ENCODE measurements at regions not wholly inside any gene's neighbourhood (a gene's known extent, or its start where the extent isn't known, plus 50 kb on each side); places are given as distances from the start of the nearest gene placed in this dataset.

DNA sequence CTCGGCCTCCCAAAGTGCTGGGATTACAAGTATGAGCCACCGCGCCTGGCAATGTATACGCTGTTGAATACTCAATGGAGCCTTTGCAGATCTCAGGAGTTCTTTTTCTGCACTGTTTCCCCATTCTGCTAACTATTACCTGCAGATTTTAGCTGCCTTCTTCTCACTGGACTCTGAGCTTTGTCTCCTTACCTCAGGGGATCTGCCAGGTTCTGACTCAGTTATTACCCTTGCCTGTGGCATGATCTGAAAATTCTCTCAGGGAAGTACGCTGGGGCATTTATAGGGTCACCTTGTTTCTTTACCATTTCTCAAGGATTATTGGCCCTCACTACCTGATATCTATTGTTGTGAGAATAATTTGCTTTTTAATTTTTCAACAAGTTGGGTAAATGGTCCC is 56.6 kb upstream of the MAGED1 start:
- Histone ChIP-seq H3K4me2 (no peak overlapping the region), H3K4me3 (no peak overlapping the region), H3K27me3 (ENCODE audit: insufficient read depth) (no peaks in the 10 kb centered on the region), H3K36me3 (ENCODE audit: insufficient read depth) (no peaks in the 10 kb centered on the region), H3F3A (replicated peaks; ENCODE audit: low read depth) (no peaks in the 10 kb centered on the region), H4K20me1 (replicated peaks; ENCODE audit: insufficient read depth) (no peaks in the 10 kb centered on the region), H2AFZ (no peak overlapping the region), H3K4me1 (ENCODE audit: insufficient read depth) (peaks cover 14% of the 10 kb centered on the region; the same call in 1 of the 2 replicates), H3K27ac (ENCODE audit: low read depth) (no peak overlapping the region), H3K9me2 (ENCODE audit: insufficient read depth) (no peaks in the 10 kb centered on the region), H3K79me2 (replicated peaks; ENCODE audit: insufficient read depth) (peaks cover 87% of the 10 kb centered on the region)
- DNase-seq (ENCODE audit: low spot score) (no peak), ATAC-seq (no peak)
- TF ChIP-seq ZNF114 (CRISPR knock-in tag; IDR thresholded peaks at IDR 0.05) = no peak
- TF ChIP-seq, protein P1, sequence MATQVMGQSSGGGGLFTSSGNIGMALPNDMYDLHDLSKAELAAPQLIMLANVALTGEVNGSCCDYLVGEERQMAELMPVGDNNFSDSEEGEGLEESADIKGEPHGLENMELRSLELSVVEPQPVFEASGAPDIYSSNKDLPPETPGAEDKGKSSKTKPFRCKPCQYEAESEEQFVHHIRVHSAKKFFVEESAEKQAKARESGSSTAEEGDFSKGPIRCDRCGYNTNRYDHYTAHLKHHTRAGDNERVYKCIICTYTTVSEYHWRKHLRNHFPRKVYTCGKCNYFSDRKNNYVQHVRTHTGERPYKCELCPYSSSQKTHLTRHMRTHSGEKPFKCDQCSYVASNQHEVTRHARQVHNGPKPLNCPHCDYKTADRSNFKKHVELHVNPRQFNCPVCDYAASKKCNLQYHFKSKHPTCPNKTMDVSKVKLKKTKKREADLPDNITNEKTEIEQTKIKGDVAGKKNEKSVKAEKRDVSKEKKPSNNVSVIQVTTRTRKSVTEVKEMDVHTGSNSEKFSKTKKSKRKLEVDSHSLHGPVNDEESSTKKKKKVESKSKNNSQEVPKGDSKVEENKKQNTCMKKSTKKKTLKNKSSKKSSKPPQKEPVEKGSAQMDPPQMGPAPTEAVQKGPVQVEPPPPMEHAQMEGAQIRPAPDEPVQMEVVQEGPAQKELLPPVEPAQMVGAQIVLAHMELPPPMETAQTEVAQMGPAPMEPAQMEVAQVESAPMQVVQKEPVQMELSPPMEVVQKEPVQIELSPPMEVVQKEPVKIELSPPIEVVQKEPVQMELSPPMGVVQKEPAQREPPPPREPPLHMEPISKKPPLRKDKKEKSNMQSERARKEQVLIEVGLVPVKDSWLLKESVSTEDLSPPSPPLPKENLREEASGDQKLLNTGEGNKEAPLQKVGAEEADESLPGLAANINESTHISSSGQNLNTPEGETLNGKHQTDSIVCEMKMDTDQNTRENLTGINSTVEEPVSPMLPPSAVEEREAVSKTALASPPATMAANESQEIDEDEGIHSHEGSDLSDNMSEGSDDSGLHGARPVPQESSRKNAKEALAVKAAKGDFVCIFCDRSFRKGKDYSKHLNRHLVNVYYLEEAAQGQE (IDR thresholded peaks at IDR 0.05; ENCODE audit: unreplicated experiment) = no peak
- TF ChIP-seq POLR2AphosphoS5 (IDR thresholded peaks at IDR 0.05; ENCODE audit: low read depth) = no peak
- TF ChIP-seq EZH2 (IDR thresholded peaks at IDR 0.05; ENCODE audit: low read depth, unreplicated experiment) = no peak
- TF ChIP-seq, protein P2, sequence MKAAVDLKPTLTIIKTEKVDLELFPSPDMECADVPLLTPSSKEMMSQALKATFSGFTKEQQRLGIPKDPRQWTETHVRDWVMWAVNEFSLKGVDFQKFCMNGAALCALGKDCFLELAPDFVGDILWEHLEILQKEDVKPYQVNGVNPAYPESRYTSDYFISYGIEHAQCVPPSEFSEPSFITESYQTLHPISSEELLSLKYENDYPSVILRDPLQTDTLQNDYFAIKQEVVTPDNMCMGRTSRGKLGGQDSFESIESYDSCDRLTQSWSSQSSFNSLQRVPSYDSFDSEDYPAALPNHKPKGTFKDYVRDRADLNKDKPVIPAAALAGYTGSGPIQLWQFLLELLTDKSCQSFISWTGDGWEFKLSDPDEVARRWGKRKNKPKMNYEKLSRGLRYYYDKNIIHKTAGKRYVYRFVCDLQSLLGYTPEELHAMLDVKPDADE (IDR thresholded peaks at IDR 0.05) = no peak
- no peak for TF ChIP-seq STAT1 (IDR thresholded peaks at IDR 0.05; ENCODE audit: unreplicated experiment)
- no peak for TF ChIP-seq JUNB (IDR thresholded peaks at IDR 0.05; ENCODE audit: unreplicated experiment)
- no peak for TF ChIP-seq NANOG (IDR thresholded peaks at IDR 0.05; ENCODE audit: borderline replicate concordance)
- TF ChIP-seq, protein P3, sequence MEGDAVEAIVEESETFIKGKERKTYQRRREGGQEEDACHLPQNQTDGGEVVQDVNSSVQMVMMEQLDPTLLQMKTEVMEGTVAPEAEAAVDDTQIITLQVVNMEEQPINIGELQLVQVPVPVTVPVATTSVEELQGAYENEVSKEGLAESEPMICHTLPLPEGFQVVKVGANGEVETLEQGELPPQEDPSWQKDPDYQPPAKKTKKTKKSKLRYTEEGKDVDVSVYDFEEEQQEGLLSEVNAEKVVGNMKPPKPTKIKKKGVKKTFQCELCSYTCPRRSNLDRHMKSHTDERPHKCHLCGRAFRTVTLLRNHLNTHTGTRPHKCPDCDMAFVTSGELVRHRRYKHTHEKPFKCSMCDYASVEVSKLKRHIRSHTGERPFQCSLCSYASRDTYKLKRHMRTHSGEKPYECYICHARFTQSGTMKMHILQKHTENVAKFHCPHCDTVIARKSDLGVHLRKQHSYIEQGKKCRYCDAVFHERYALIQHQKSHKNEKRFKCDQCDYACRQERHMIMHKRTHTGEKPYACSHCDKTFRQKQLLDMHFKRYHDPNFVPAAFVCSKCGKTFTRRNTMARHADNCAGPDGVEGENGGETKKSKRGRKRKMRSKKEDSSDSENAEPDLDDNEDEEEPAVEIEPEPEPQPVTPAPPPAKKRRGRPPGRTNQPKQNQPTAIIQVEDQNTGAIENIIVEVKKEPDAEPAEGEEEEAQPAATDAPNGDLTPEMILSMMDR (conservative IDR thresholded peaks at IDR 0.05; ENCODE audit: low read depth in 2 of 2) = no peak
- TF ChIP-seq CREB1 (CRISPR knock-in tag; IDR thresholded peaks at IDR 0.05; ENCODE audit: low read depth) = no peak
- no peak overlapping the region for H3K4me3 Mint-ChIP-seq
- H3K9me3 Mint-ChIP-seq = no peaks in the 10 kb centered on the region
- no peak overlapping the region for H3K27ac Mint-ChIP-seq
- peaks cover 29% of the 10 kb centered on the region for H3K4me1 Mint-ChIP-seq
- H3K27me3 Mint-ChIP-seq (ENCODE audit: insufficient read depth, low read depth, poor library complexity) = no peaks in the 10 kb centered on the region
- peaks cover 9% of the 10 kb centered on the region for H3K36me3 Mint-ChIP-seq (ENCODE audit: low read depth)

DNA sequence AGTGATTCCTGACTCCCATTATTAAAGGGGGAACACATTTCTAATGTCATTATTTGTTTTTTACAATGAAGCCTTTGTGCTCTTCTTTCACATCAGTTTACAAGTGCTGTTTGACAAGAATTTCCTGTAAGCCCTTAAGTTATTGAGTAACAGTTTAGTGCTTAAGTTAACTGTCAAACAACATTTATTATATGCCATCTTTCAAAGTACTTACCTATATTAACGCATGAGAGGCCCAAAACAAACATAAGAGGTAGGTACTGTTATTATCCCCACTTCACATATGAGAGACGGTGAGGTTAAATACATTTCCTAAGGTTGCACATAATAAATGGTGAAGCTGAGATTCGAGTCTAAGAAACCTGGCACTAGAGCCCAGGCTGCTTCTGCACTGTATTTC is 56.0 kb upstream of the MAGED1 start:
- H3K9me3 Mint-ChIP-seq = no peaks in the 10 kb centered on the region
- Histone ChIP-seq H3K27ac (ENCODE audit: low read depth) (no peak overlapping the region), H3K4me1 (ENCODE audit: insufficient read depth) (peaks cover 14% of the 10 kb centered on the region; the same call in 1 of the 2 replicates), H3K79me2 (replicated peaks; ENCODE audit: insufficient read depth) (peaks cover 89% of the 10 kb centered on the region), H3K4me2 (no peak overlapping the region), H3K4me3 (no peak overlapping the region), H3K27me3 (ENCODE audit: insufficient read depth) (no peaks in the 10 kb centered on the region), H3K36me3 (ENCODE audit: insufficient read depth) (no peaks in the 10 kb centered on the region), H2AFZ (no peak overlapping the region), H4K20me1 (replicated peaks; ENCODE audit: insufficient read depth) (no peaks in the 10 kb centered on the region), H3K9me2 (ENCODE audit: insufficient read depth) (no peaks in the 10 kb centered on the region), H3F3A (replicated peaks; ENCODE audit: low read depth) (no peaks in the 10 kb centered on the region)
- H3K27me3 Mint-ChIP-seq (ENCODE audit: insufficient read depth, low read depth, poor library complexity) = no peaks in the 10 kb centered on the region
- ATAC-seq (no peak), DNase-seq (ENCODE audit: low spot score) (no peak)
- peaks cover 7% of the 10 kb centered on the region for H3K36me3 Mint-ChIP-seq (ENCODE audit: low read depth)
- no peak overlapping the region for H3K4me3 Mint-ChIP-seq
- H3K27ac Mint-ChIP-seq = no peak overlapping the region
- H3K4me1 Mint-ChIP-seq = peaks cover 26% of the 10 kb centered on the region
- TF ChIP-seq, protein P2 (IDR thresholded peaks at IDR 0.05) = no peak
- TF ChIP-seq EZH2phosphoT487 (IDR thresholded peaks at IDR 0.05; ENCODE audit: unreplicated experiment) = no peak
- no peak for TF ChIP-seq POLR2AphosphoS5 (IDR thresholded peaks at IDR 0.05; ENCODE audit: low read depth)
- TF ChIP-seq JUNB (IDR thresholded peaks at IDR 0.05; ENCODE audit: unreplicated experiment) = no peak
- no peak for TF ChIP-seq EZH2 (IDR thresholded peaks at IDR 0.05; ENCODE audit: low read depth, unreplicated experiment)
- TF ChIP-seq, protein P1 (IDR thresholded peaks at IDR 0.05; ENCODE audit: unreplicated experiment) = no peak
- no peak for TF ChIP-seq ZNF114 (CRISPR knock-in tag; IDR thresholded peaks at IDR 0.05)

All from GM23338 (cell line).